Right forelimb (tissue), 1 donor: ENCODE measurements at regions not wholly inside any gene's neighbourhood (a gene's known extent, or its start where the extent isn't known, plus 50 kb on each side); places are given as distances from the start of the nearest gene placed in this dataset.

Experiments
- DNase-seq: peaks from one replicate; pipeline ENCODE4 v3.0.0-alpha.2; 2018

GRCh38 chr1:177838907-177839485 lies 130.9 kb downstream of the SEC16B start:
- no peak for DNase-seq

GRCh38 chr1:177833631-177834030 lies 136.2 kb downstream of the SEC16B start:
- no peak for DNase-seq

GRCh38 chr1:177830531-177831135 lies 139.2 kb downstream of the SEC16B start:
- DNase-seq, result no peak

GRCh38 chr1:177825276-177825901 lies 144.5 kb downstream of the SEC16B start:
- DNase-seq, result no peak

- DNase-seq, result no peak
Observed at GRCh38 chr1:177824508-177824982, 145.3 kb downstream of the SEC16B start.

- DNase-seq, result no peak
Observed at GRCh38 chr1:177820213-177820612, 149.6 kb downstream of the SEC16B start.

- DNase-seq, result no peak
Observed at GRCh38 chr1:177817937-177818875, 151.7 kb downstream of the SEC16B start.

GRCh38 chr1:177812650-177813049 lies 157.2 kb downstream of the SEC16B start:
- no peak for DNase-seq

GRCh38 chr1:177812144-177812543 lies 157.7 kb downstream of the SEC16B start:
- no peak for DNase-seq

GRCh38 chr1:177811429-177811828 lies 158.4 kb downstream of the SEC16B start:
- DNase-seq, result no peak

- DNase-seq, result no peak
Observed at GRCh38 chr1:177809819-177810218, 160.0 kb downstream of the SEC16B start.

GRCh38 chr1:177802304-177802703 lies 167.6 kb downstream of the SEC16B start:
- DNase-seq, result no peak

- DNase-seq, result no peak
Observed at GRCh38 chr1:177801790-177802189, 168.1 kb downstream of the SEC16B start.

- DNase-seq, result no peak
Observed at GRCh38 chr1:177800400-177801088, 169.3 kb downstream of the SEC16B start.

GRCh38 chr1:177799746-177800145 lies 170.1 kb downstream of the SEC16B start:
- DNase-seq, result no peak

GRCh38 chr1:177798614-177799013 lies 171.2 kb downstream of the SEC16B start:
- no peak for DNase-seq

- DNase-seq, result no peak
Observed at GRCh38 chr1:177796561-177796960, 173.3 kb downstream of the SEC16B start.

GRCh38 chr1:177794376-177794991 lies 175.4 kb downstream of the SEC16B start:
- no peak for DNase-seq

GRCh38 chr1:177793900-177794299 lies 176.0 kb downstream of the SEC16B start:
- no peak for DNase-seq

GRCh38 chr1:177790566-177790965 lies 179.3 kb downstream of the SEC16B start:
- no peak for DNase-seq

- DNase-seq, result no peak
Observed at GRCh38 chr1:177789956-177790355, 179.9 kb downstream of the SEC16B start.

- no peak for DNase-seq
Observed at GRCh38 chr1:177786176-177786745, 183.6 kb downstream of the SEC16B start.
